NCI-H748 (cell line): ENCODE measurements at regions not wholly inside any gene's neighbourhood (a gene's known extent, or its start where the extent isn't known, plus 50 kb on each side); places are given as distances from the start of the nearest gene placed in this dataset.
"Not testable (repeated sequence)": the region's sequence is repeated elsewhere in the genome, so short reads cannot be mapped to it uniquely, and the experiment has no call there.

Source experiments
- DNase-seq: peaks from one replicate; lab custom pipeline; 2025; ENCODE audit not compliant: unreplicated experiment; lab: John Stamatoyannopoulos, UW

- DNase-seq: no peak
Observed at GRCh38 chr15:93333796-93334195, 244.8 kb upstream of the RGMA start.

GRCh38 chr15:93333126-93333525 lies 244.1 kb upstream of the RGMA start:
- not testable (repeated sequence) for DNase-seq

GRCh38 chr15:93332168-93332553 lies 243.2 kb upstream of the RGMA start:
- DNase-seq: peak; percentile 3

DNA sequence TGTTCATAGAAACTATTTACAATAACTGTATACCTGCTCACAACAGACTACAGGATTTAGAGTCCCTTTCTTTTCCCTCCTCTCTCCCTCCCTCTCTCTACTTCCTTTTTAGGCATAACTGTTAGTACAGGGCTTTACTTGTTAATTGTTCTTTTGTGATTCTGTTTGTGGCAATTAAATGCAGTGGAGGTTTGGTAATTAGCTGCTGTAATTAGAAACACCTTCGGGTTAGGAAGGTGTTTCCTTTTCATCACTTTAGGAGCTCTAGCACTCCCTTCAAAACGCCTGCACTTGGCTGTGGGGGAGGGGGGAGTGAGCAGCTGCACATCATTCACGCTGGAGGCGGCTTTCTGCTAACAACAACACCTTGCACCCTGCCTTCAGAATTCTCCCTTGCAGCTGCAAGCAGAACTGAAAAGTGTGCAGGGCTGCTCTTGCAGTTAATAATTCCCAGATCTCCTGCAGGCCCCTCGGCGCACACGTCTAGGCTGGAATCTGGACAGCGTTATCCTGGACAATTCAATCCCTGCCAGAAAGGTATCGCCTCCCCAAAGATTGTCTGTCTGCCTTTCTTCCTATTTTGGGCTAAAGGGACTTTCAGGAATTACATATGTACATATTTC lies 242.6 kb upstream of the RGMA start:
- DNase-seq: peak; percentile 79

DNA sequence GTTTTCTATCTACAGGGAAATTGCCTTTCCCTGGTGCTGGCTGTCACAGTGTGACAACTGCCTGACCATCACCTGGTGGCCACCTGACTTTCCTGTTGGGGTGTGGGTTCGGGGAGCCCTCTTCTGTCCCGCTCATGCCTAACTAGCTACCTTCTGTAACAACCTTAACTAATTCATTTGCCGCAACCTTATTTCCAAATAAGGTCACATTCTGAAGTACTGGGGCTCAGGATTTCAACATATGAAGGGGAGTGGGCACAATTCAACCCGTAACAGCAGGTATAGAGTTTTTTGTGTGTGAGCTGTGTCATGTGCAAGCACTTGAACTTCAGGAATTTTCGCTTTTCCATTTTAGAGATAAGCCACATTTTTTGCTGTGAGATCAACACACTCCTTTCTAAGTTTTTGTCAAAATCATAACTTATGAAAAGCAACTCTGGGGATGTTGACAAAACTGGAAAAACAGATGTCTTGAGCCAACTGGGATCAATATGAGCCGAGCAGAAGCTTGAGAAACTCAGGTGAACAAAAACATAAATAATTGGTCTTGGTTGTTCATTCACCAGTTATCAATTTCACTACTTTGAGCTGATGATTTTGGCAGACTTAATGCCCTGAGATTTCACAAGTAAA lies 242.0 kb upstream of the RGMA start:
- DNase-seq: peak; percentile 32

DNA sequence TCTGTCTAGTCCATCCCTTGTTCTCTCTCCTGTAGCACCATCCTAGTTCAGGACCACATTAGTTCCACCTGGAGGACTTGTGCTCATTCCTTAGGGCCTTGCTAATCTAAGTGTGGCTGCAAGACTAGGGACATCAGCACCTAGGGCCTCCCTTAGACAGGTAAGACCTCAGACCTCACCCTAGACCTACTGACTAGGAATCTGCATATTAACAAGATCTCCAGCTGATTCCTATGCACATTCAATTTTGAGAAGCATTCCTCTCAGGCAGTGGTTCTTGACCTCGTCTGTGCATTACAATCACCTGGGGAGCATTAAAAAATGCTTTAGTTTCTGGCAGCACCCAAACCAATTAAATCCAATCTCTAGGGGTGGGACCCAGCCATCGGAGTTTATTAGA lies 238.4 kb upstream of the RGMA start:
- no peak for DNase-seq

DNA sequence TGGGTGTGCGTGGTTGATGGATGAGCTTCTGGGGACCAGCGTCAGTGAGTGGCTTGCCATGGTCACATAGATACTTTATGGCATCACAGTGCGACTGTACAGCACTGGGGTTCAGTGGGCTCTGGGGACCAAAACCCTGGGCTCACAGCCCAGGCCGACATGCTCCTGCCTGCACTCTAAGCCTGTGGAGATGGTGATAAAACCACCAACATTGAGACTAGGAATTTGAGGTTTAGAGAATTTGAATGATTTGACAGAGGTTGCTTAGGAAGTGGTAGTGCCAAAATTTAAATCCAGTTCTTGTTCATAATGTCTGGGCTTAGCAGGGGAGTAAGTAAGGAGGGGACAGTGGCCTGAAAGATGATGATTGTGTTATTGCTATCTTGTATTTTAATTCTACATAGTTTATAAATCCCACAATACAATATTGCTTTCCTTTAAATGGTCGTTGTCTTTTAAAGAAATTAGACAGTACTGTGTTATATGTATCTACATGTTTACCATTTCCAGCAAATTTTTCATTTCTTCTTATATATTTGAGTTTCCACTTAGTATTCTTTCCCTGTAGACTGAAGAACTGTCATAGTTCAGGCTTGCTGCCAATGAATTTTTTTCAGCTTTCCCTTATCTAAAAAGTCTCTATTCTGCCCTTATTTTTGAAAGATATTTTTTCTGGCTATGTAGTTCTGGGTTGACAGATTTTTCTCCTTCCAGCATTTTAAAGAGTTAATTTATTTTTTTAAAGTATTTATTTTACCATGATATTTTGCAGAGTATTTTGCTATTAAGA lies 235.4 kb upstream of the RGMA start:
- no peak for DNase-seq

GRCh38 chr15:93321881-93322282 lies 232.9 kb upstream of the RGMA start:
- no peak for DNase-seq

DNA sequence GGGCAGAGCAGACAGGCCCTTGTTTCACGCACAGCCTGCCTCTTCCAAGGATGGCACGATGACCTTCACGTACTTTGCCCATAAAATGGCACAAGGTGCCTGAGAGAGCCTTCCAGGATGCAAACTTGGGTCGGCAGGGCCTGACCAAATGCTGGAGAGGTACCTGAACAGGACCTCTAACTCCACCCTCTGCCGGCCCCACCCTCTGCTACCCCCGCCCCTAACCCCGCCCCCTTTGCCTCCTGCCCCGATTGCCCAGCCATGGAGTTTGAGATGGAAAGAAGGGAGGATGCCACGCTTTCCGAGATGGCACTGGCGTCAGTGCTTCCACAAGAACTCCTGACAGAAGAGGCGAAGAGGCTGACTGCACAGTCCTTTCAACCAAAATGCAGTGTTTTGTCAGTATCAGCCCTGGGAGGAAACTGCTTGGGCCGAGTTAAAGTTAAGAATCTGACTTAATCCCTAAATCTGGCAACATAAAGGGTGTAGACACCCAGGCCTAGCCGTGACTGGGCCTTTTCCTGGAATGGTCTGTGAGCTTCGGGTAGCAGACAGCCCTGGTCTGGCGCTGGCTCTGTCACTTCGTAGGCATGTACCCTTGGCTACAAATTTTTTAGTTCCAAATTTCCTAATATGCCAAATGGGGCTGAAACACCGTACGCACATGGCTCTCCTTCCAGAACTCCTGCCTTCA lies 230.3 kb upstream of the RGMA start:
- DNase-seq: no peak

- no peak for DNase-seq
Observed at GRCh38 chr15:93317772-93318171, 228.8 kb upstream of the RGMA start.

DNA sequence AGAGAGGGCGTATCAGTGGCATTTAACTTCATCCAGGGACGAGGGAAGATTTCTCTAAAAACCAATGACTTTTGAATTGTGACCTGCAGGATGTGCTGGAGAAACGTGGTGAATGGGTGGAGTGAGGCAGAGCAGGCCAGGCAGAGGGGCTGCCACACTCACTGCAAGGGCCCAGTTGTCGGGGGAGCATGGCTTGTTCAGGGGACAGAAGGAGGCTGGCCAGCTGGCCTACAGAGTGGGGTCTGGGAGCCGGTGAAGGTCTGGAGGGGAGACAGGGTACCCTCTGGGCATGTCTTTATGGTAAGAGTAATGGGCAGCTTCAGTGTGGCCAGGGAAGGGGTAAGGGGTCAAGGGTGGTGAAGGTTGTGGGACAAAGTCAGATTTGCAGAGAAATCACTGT lies 225.2 kb upstream of the RGMA start:
- DNase-seq: no peak

DNA sequence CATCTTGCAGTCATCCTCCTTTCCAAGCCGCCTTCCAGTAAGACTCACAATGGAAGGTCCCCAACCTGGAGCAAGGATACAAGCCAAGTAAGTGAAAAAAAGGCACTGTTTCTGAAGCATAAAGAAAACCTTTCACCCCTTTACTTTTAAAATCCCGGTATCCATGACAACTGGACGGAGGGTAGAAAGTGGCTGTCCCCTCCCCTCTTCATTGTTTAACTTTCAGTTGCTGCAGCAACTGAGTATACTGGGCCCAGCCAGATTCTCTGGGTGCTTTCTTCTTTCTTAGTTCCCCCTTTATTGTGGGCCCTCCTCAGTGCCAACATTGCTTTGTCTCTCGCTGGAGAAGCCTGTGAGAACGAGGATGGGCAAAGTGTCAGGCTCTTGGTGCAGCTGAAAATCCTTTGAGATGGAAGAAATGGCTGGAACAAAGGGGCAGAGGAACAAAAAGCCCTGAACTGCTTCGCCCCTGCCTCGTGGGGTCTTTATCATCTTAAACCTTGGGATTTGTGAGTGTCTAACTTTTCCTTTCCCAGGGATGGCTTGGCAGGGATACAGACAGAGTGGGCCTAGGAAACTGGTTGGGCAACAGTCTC lies 224.0 kb upstream of the RGMA start:
- DNase-seq: peak; percentile 1

- DNase-seq: no peak
Observed at GRCh38 chr15:93311620-93312019, 222.6 kb upstream of the RGMA start.

DNA sequence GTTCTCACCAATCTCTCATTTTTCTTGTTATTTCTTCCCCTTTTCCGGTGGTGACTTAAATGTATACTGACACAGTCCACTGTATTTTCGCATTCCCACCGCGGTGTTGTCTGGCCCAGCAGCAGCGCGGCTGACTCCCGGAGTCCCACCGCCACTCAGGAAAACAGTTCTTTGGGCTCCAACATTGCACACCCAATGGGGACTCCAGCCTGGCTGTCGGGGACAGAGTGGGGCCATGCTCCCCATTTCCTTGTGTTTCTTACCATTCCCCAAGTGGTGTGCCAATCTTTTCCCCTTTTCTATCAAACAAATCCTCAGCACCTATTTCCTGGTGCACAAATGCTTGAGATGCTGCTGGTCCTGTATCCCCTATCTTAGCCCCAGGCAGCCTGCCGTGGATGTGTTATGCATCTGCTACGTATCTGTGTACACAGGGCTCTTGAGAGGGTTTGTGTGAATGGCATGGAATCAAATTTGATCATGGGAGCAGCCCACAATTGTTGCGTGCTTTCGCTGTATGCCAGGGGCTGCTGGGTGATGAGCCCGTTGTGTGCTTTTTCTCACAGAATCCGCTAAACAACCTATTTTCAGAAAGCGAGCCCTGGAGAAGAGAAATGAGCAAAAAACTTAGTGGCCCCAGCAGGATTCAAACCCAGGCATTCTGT lies 219.1 kb upstream of the RGMA start:
- peak; percentile 71 for DNase-seq

GRCh38 chr15:93307513-93307912 lies 218.5 kb upstream of the RGMA start:
- no peak for DNase-seq

DNA sequence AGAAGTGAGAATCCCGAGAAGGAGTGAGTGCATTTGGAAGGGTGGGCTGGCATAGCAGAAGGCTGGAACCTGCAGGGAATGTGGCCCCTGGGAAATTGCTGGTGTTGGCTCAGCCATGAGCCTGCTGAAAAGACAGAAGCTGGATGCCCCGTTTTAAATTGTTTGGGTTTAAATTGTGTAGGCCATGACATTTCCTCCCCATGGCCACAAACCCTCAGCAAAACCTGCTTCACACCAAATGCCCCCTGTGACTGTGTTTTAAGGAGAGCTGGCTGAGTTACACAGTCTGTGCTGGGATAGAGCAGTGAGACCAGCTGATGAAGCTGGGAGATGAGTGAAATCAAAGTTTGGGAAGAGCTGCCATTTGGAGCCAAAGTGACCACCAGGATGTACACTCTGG lies 216.3 kb upstream of the RGMA start:
- no peak for DNase-seq

GRCh38 chr15:93302080-93302765 lies 213.2 kb upstream of the RGMA start:
- no peak for DNase-seq

DNA sequence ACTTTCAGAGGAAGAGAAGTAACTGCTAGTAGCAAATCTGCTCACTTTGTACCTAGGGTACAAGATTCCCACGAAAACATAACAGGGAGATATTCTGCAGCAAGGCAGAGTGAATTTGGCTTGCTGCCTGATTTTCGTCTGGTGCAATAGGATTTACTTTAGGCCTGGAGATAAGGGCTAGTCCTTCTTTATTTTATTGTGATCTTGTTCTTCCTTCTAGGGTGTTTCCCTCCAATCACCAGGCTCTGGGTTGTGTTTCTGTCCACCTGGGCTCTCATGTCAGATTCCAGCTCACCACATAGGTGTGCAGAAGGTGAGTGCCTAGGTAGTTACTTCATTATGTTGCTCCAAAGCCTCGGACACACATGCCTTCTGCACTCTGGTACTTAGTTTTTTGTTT lies 211.8 kb upstream of the RGMA start:
- DNase-seq: no peak

DNA sequence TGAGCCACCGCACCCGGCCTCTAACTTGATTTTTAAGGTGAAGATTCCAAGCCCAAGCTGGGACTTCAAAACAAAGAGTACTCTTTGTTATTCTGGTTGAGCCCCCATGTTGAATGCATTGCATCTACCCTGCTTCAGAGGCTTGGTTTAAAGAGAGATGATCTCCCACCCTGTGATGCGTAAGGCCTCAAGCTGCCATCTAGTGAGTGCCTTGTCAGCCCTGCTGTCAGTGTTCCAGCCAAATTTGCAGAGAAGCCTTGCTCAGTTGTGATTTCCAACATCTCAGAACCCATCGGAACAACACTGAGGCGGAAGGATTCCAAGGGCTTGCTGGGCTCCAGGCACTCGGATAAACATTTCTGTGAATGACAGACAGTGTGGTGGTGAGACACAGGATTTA lies 210.7 kb upstream of the RGMA start:
- DNase-seq: no peak

DNA sequence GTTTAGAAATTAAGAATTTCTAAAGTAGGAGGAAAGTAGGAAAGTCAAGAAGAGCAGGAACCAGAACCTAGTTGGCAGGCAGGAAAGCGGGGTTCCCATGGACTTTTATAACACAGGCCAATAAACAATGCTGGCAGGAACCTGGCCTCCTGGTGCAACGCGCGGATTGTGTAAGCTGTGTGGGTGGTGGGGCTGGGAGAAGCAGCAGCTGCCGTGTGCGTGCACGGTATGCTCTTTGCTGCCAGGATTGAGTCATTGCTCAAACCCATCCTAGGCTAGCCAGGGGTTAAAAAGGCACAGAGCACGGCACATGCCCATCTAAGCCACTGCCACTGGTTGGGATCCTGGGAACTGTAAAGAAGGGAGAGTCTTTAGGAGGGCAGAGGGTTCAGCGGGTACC lies 209.9 kb upstream of the RGMA start:
- no peak for DNase-seq
